ENCODE measurements at regions not wholly inside any gene's neighbourhood (a gene's known extent, or its start where the extent isn't known, plus 50 kb on each side); places are given as distances from the start of the nearest gene placed in this dataset.

GRCh38 chr13:26456650-26457049 lies 100.8 kb upstream of the WASF3 start:
- no peak overlapping the region for H3K4me3 Mint-ChIP-seq
- peaks cover under 1% of the 10 kb centered on the region for H3K9me3 Mint-ChIP-seq
- H3K27me3 Mint-ChIP-seq = peaks cover 31% of the 10 kb centered on the region
- DNase-seq = no peak
- H3K36me3 Mint-ChIP-seq (ENCODE audit: low read depth) = no peaks in the 10 kb centered on the region
- H3K27ac Mint-ChIP-seq = no peak overlapping the region
- H3K4me1 Mint-ChIP-seq (ENCODE audit: low read depth) = no peaks in the 10 kb centered on the region

GRCh38 chr13:26457212-26457611 lies 100.3 kb upstream of the WASF3 start:
- DNase-seq = no peak
- no peak overlapping the region for H3K27ac Mint-ChIP-seq
- no peaks in the 10 kb centered on the region for H3K36me3 Mint-ChIP-seq (ENCODE audit: low read depth)
- peaks cover 30% of the 10 kb centered on the region for H3K27me3 Mint-ChIP-seq
- H3K9me3 Mint-ChIP-seq = no peaks in the 10 kb centered on the region
- H3K4me3 Mint-ChIP-seq = no peak overlapping the region
- H3K4me1 Mint-ChIP-seq (ENCODE audit: low read depth) = no peaks in the 10 kb centered on the region

GRCh38 chr13:26458196-26458749 lies 99.2 kb upstream of the WASF3 start:
- H3K27ac Mint-ChIP-seq = no peak overlapping the region
- peaks cover 20% of the 10 kb centered on the region for H3K27me3 Mint-ChIP-seq
- no peak for DNase-seq
- no peaks in the 10 kb centered on the region for H3K36me3 Mint-ChIP-seq (ENCODE audit: low read depth)
- H3K9me3 Mint-ChIP-seq = no peaks in the 10 kb centered on the region
- H3K4me1 Mint-ChIP-seq (ENCODE audit: low read depth) = no peaks in the 10 kb centered on the region
- no peak overlapping the region for H3K4me3 Mint-ChIP-seq

- H3K27me3 Mint-ChIP-seq = peaks cover 20% of the 10 kb centered on the region
- no peak overlapping the region for H3K4me3 Mint-ChIP-seq
- no peaks in the 10 kb centered on the region for H3K9me3 Mint-ChIP-seq
- H3K27ac Mint-ChIP-seq = no peak overlapping the region
- no peak for DNase-seq
- no peaks in the 10 kb centered on the region for H3K36me3 Mint-ChIP-seq (ENCODE audit: low read depth)
- no peaks in the 10 kb centered on the region for H3K4me1 Mint-ChIP-seq (ENCODE audit: low read depth)
Observed at GRCh38 chr13:26459276-26460131, 98.0 kb upstream of the WASF3 start.

- Mint-ChIP-seq H3K27me3 (peaks cover 31% of the 10 kb centered on the region), H3K27ac (no peak overlapping the region), H3K4me3 (no peak overlapping the region), H3K9me3 (no peaks in the 10 kb centered on the region), H3K36me3 (ENCODE audit: low read depth) (no peaks in the 10 kb centered on the region), H3K4me1 (ENCODE audit: low read depth) (no peaks in the 10 kb centered on the region)
- DNase-seq = no peak
Observed at GRCh38 chr13:26460648-26461047, 96.8 kb upstream of the WASF3 start.

GRCh38 chr13:26463296-26463695 lies 94.2 kb upstream of the WASF3 start:
- Mint-ChIP-seq H3K36me3 (ENCODE audit: low read depth) (no peaks in the 10 kb centered on the region), H3K27me3 (peaks cover 30% of the 10 kb centered on the region), H3K9me3 (no peaks in the 10 kb centered on the region), H3K27ac (no peak overlapping the region), H3K4me1 (ENCODE audit: low read depth) (no peaks in the 10 kb centered on the region), H3K4me3 (no peak overlapping the region)
- no peak for DNase-seq

- Mint-ChIP-seq H3K27me3 (peaks cover 33% of the 10 kb centered on the region), H3K9me3 (no peaks in the 10 kb centered on the region), H3K36me3 (ENCODE audit: low read depth) (no peaks in the 10 kb centered on the region), H3K27ac (no peak overlapping the region), H3K4me1 (ENCODE audit: low read depth) (no peaks in the 10 kb centered on the region), H3K4me3 (no peak overlapping the region)
- no peak for DNase-seq
Observed at GRCh38 chr13:26463848-26464247, 93.6 kb upstream of the WASF3 start.

- Mint-ChIP-seq H3K27me3 (peaks cover 29% of the 10 kb centered on the region), H3K36me3 (ENCODE audit: low read depth) (no peaks in the 10 kb centered on the region)
Observed at GRCh38 chr13:26465514-26465913, 92.0 kb upstream of the WASF3 start.

GRCh38 chr13:26465954-26466353 lies 91.5 kb upstream of the WASF3 start:
- H3K9me3 Mint-ChIP-seq = no peaks in the 10 kb centered on the region
- H3K4me1 Mint-ChIP-seq (ENCODE audit: low read depth) = no peaks in the 10 kb centered on the region
- H3K4me3 Mint-ChIP-seq = no peak overlapping the region
- DNase-seq = no peak
- H3K27ac Mint-ChIP-seq = no peak overlapping the region
- peaks cover 29% of the 10 kb centered on the region for H3K27me3 Mint-ChIP-seq
- no peaks in the 10 kb centered on the region for H3K36me3 Mint-ChIP-seq (ENCODE audit: low read depth)

More at GRCh38 chr13:26465514-26465913, 92.0 kb upstream of the WASF3 start:
- Mint-ChIP-seq H3K27ac (no peak overlapping the region), H3K4me3 (no peak overlapping the region), H3K4me1 (ENCODE audit: low read depth) (no peaks in the 10 kb centered on the region), H3K9me3 (no peaks in the 10 kb centered on the region)
- DNase-seq = no peak

GRCh38 chr13:26468265-26468801 lies 89.2 kb upstream of the WASF3 start:
- Mint-ChIP-seq H3K27me3 (peaks cover 29% of the 10 kb centered on the region), H3K4me1 (ENCODE audit: low read depth) (no peaks in the 10 kb centered on the region), H3K9me3 (no peaks in the 10 kb centered on the region), H3K36me3 (ENCODE audit: low read depth) (no peaks in the 10 kb centered on the region), H3K4me3 (no peak overlapping the region), H3K27ac (no peak overlapping the region)
- DNase-seq = no peak

- no peak overlapping the region for H3K4me3 Mint-ChIP-seq
- DNase-seq = no peak
- no peaks in the 10 kb centered on the region for H3K9me3 Mint-ChIP-seq
- H3K4me1 Mint-ChIP-seq (ENCODE audit: low read depth) = no peaks in the 10 kb centered on the region
- peaks cover 23% of the 10 kb centered on the region for H3K27me3 Mint-ChIP-seq
- H3K36me3 Mint-ChIP-seq (ENCODE audit: low read depth) = no peaks in the 10 kb centered on the region
- no peak overlapping the region for H3K27ac Mint-ChIP-seq
Observed at GRCh38 chr13:26469602-26470001, 87.9 kb upstream of the WASF3 start.

GRCh38 chr13:26471807-26472206 lies 85.7 kb upstream of the WASF3 start:
- no peak overlapping the region for H3K4me3 Mint-ChIP-seq
- no peak for DNase-seq

GRCh38 chr13:26473571-26474230 lies 83.8 kb upstream of the WASF3 start:
- Mint-ChIP-seq H3K4me1 (ENCODE audit: low read depth) (peaks cover 14% of the 10 kb centered on the region), H3K9me3 (no peaks in the 10 kb centered on the region), H3K27me3 (no peaks in the 10 kb centered on the region), H3K36me3 (ENCODE audit: low read depth) (no peaks in the 10 kb centered on the region), H3K27ac (no peak overlapping the region), H3K4me3 (no peak overlapping the region)
- DNase-seq = no peak

More at GRCh38 chr13:26471807-26472206, 85.7 kb upstream of the WASF3 start:
- H3K4me1 Mint-ChIP-seq (ENCODE audit: low read depth) = peaks cover 10% of the 10 kb centered on the region
- no peaks in the 10 kb centered on the region for H3K36me3 Mint-ChIP-seq (ENCODE audit: low read depth)
- H3K27me3 Mint-ChIP-seq = peaks cover 11% of the 10 kb centered on the region
- no peak overlapping the region for H3K27ac Mint-ChIP-seq
- H3K9me3 Mint-ChIP-seq = no peaks in the 10 kb centered on the region

GRCh38 chr13:26474286-26474685 lies 83.2 kb upstream of the WASF3 start:
- Mint-ChIP-seq H3K4me3 (no peak overlapping the region), H3K9me3 (no peaks in the 10 kb centered on the region)
- DNase-seq = no peak

More at GRCh38 chr13:26474286-26474685, 83.2 kb upstream of the WASF3 start:
- no peaks in the 10 kb centered on the region for H3K27me3 Mint-ChIP-seq
- no peaks in the 10 kb centered on the region for H3K36me3 Mint-ChIP-seq (ENCODE audit: low read depth)
- H3K4me1 Mint-ChIP-seq (ENCODE audit: low read depth) = peaks cover 14% of the 10 kb centered on the region
- no peak overlapping the region for H3K27ac Mint-ChIP-seq
